HAP-1 (cell line): ENCODE measurements at regions not wholly inside any gene's neighbourhood (a gene's known extent, or its start where the extent isn't known, plus 50 kb on each side); places are given as distances from the start of the nearest gene placed in this dataset.

Experiments
- DNase-seq, 2 experiments: peaks; one replicate each; pipeline ENCODE4 v3.0.0-alpha.2; 2016 to 2020; ENCODE audit warnings: low spot score in 2 of 2
- H3K27me3 ChIP-seq: fragments of 250-450 bp; sonication (Bioruptor Pico); 2 replicates; pipeline ENCODE4 v1.5.1; 2020; ENCODE audit warnings: low read depth, mild to moderate bottlenecking, moderate library complexity
- H3K36me3 ChIP-seq: fragments of 250-450 bp; sonication (Bioruptor Pico); replicated peaks from 2 replicates; pipeline ENCODE4 v1.5.1; 2020; ENCODE audit warnings: mild to moderate bottlenecking
- H3K4me1 ChIP-seq: fragments of 250-450 bp; sonication (Bioruptor Pico); 2 replicates; pipeline ENCODE4 v1.5.1; 2020; ENCODE audit warnings: mild to moderate bottlenecking
- H3K4me3 ChIP-seq: fragments of 250-450 bp; sonication (Bioruptor Pico); 2 replicates; pipeline ENCODE4 v1.5.1; 2020; ENCODE audit warnings: mild to moderate bottlenecking, moderate library complexity
- H3K9me3 ChIP-seq: fragments of 250-450 bp; sonication (Bioruptor Pico); 2 replicates; pipeline ENCODE4 v1.5.1; 2020; ENCODE audit warnings: mild to moderate bottlenecking, moderate library complexity
- in situ Hi-C: fragments of 300-500 bp; cut with MboI; formaldehyde crosslinking; loops from 3 replicates; pipeline ENCODE4 v1.14.3; 2020; ENCODE audit warnings: low sequenced_read_pairs, inconsistent platforms, mixed read lengths

- in situ Hi-C loops, result no loop called here
- DNase-seq, result no peak
- no peaks in the 10 kb centered on the region for H3K4me1 ChIP-seq
- H3K9me3 ChIP-seq, result no peaks in the 10 kb centered on the region
- H3K4me3 ChIP-seq, result no peak overlapping the region
- no peaks in the 10 kb centered on the region; the same call in 1 of the 2 replicates for H3K27me3 ChIP-seq
- no peaks in the 10 kb centered on the region for H3K36me3 ChIP-seq
Measured at GRCh38 chr2:236341721-236342120, 77.5 kb upstream of the ASB18 start.

- Histone ChIP-seq H3K27me3 (no peaks in the 10 kb centered on the region; the same call in 1 of the 2 replicates), H3K9me3 (no peaks in the 10 kb centered on the region), H3K4me1 (no peaks in the 10 kb centered on the region), H3K4me3 (no peak overlapping the region), H3K36me3 (no peaks in the 10 kb centered on the region)
- no peak for DNase-seq
- in situ Hi-C loops, result no loop called here
Measured at GRCh38 chr2:236342507-236342906, 78.3 kb upstream of the ASB18 start.

- in situ Hi-C loops, result no loop called here
- DNase-seq, result no peak
- no peaks in the 10 kb centered on the region for H3K36me3 ChIP-seq
- H3K4me3 ChIP-seq, result no peak overlapping the region
- H3K9me3 ChIP-seq, result no peaks in the 10 kb centered on the region
- no peaks in the 10 kb centered on the region; the same call in 1 of the 2 replicates for H3K27me3 ChIP-seq
- H3K4me1 ChIP-seq, result no peaks in the 10 kb centered on the region
Measured at GRCh38 chr2:236342951-236343350, 78.7 kb upstream of the ASB18 start.

GRCh38 chr2:236343400-236344161 lies 79.4 kb upstream of the ASB18 start:
- Histone ChIP-seq H3K9me3 (no peaks in the 10 kb centered on the region), H3K4me3 (no peak overlapping the region), H3K4me1 (no peaks in the 10 kb centered on the region), H3K36me3 (no peaks in the 10 kb centered on the region), H3K27me3 (peaks cover 2% of the 10 kb centered on the region; the same call in 1 of the 2 replicates)
- in situ Hi-C loops, result no loop called here
- peak; percentile 61 to 71 for DNase-seq

GRCh38 chr2:236344446-236344845 lies 80.2 kb upstream of the ASB18 start:
- in situ Hi-C loops, result no loop called here
- no peak for DNase-seq
- Histone ChIP-seq H3K4me1 (no peaks in the 10 kb centered on the region), H3K4me3 (no peak overlapping the region), H3K9me3 (no peaks in the 10 kb centered on the region), H3K27me3 (peaks cover 2% of the 10 kb centered on the region; the same call in 1 of the 2 replicates), H3K36me3 (no peaks in the 10 kb centered on the region)

- no peaks in the 10 kb centered on the region for H3K4me1 ChIP-seq
- no peaks in the 10 kb centered on the region for H3K9me3 ChIP-seq
- peaks cover 2% of the 10 kb centered on the region; the same call in 1 of the 2 replicates for H3K27me3 ChIP-seq
- in situ Hi-C loops, result no loop called here
- no peak for DNase-seq
- no peaks in the 10 kb centered on the region for H3K36me3 ChIP-seq
- no peak overlapping the region for H3K4me3 ChIP-seq
Measured at GRCh38 chr2:236345081-236345714, 81.0 kb upstream of the ASB18 start.

- in situ Hi-C loops, result no loop called here
- no peak for DNase-seq
- Histone ChIP-seq H3K4me3 (no peak overlapping the region), H3K9me3 (no peaks in the 10 kb centered on the region), H3K36me3 (no peaks in the 10 kb centered on the region), H3K27me3 (peaks cover 2% of the 10 kb centered on the region; the same call in 1 of the 2 replicates), H3K4me1 (no peaks in the 10 kb centered on the region)
Measured at GRCh38 chr2:236346366-236346765, 82.2 kb upstream of the ASB18 start.

GRCh38 chr2:236348279-236348678 lies 84.1 kb upstream of the ASB18 start:
- DNase-seq, result no peak
- in situ Hi-C loops, result no loop called here
- H3K4me1 ChIP-seq, result no peaks in the 10 kb centered on the region
- H3K36me3 ChIP-seq, result no peaks in the 10 kb centered on the region
- H3K4me3 ChIP-seq, result no peak overlapping the region
- peaks cover 6% of the 10 kb centered on the region; the same call in 1 of the 2 replicates for H3K27me3 ChIP-seq
- H3K9me3 ChIP-seq, result no peaks in the 10 kb centered on the region

GRCh38 chr2:236348976-236349375 lies 84.8 kb upstream of the ASB18 start:
- in situ Hi-C loops, result no loop called here
- DNase-seq, result no peak
- no peaks in the 10 kb centered on the region for H3K9me3 ChIP-seq
- no peak overlapping the region for H3K4me3 ChIP-seq
- no peaks in the 10 kb centered on the region for H3K4me1 ChIP-seq
- peaks cover 6% of the 10 kb centered on the region; the same call in 1 of the 2 replicates for H3K27me3 ChIP-seq
- no peaks in the 10 kb centered on the region for H3K36me3 ChIP-seq

- no peaks in the 10 kb centered on the region for H3K4me1 ChIP-seq
- peaks cover 6% of the 10 kb centered on the region; the same call in 1 of the 2 replicates for H3K27me3 ChIP-seq
- no peaks in the 10 kb centered on the region for H3K36me3 ChIP-seq
- H3K9me3 ChIP-seq, result no peaks in the 10 kb centered on the region
- no peak overlapping the region for H3K4me3 ChIP-seq
- DNase-seq, result no peak
- in situ Hi-C loops, result loop anchor here (5.0 kb wide), 1 partner anchor 722 kb away; no protein-coding TSS in a partner anchor
Measured at GRCh38 chr2:236350426-236350825, 86.2 kb upstream of the ASB18 start.

- Histone ChIP-seq H3K36me3 (no peaks in the 10 kb centered on the region), H3K27me3 (peaks cover 6% of the 10 kb centered on the region; the same call in 1 of the 2 replicates), H3K4me3 (no peak overlapping the region), H3K9me3 (no peaks in the 10 kb centered on the region), H3K4me1 (no peaks in the 10 kb centered on the region)
- in situ Hi-C loops, result loop anchor here (5.0 kb wide), 1 partner anchor 720 kb away; no protein-coding TSS in a partner anchor
- no peak for DNase-seq
Measured at GRCh38 chr2:236351966-236352525, 87.8 kb upstream of the ASB18 start.

- no peak overlapping the region for H3K4me3 ChIP-seq
- no peaks in the 10 kb centered on the region for H3K9me3 ChIP-seq
- H3K4me1 ChIP-seq, result no peaks in the 10 kb centered on the region
- H3K36me3 ChIP-seq, result no peaks in the 10 kb centered on the region
- in situ Hi-C loops, result loop anchor here (5.0 kb wide), 1 partner anchor 719 kb away; no protein-coding TSS in a partner anchor
- peak; percentile 49 to 53 for DNase-seq
- peaks cover 6% of the 10 kb centered on the region; the same call in 1 of the 2 replicates for H3K27me3 ChIP-seq
Measured at GRCh38 chr2:236352761-236353593, 88.8 kb upstream of the ASB18 start.

- in situ Hi-C loops, result loop anchor here (5.0 kb wide), 1 partner anchor 719 kb away; no protein-coding TSS in a partner anchor
- no peaks in the 10 kb centered on the region for H3K9me3 ChIP-seq
- DNase-seq, result no peak
- H3K27me3 ChIP-seq, result peaks cover 4% of the 10 kb centered on the region; the same call in 1 of the 2 replicates
- H3K4me3 ChIP-seq, result no peak overlapping the region
- H3K4me1 ChIP-seq, result no peaks in the 10 kb centered on the region
- H3K36me3 ChIP-seq, result no peaks in the 10 kb centered on the region
Measured at GRCh38 chr2:236353594-236353942, 89.4 kb upstream of the ASB18 start.
